Muscle layer of duodenum (tissue), 2 donors: ENCODE measurements at regions not wholly inside any gene's neighbourhood (a gene's known extent, or its start where the extent isn't known, plus 50 kb on each side); places are given as distances from the start of the nearest gene placed in this dataset.

ENCODE experiments used
- H3K27ac ChIP-seq: one replicate; pipeline ENCODE4 v1.7.0; 2013; ENCODE audit warnings: mild to moderate bottlenecking, low read length
- H3K27me3 ChIP-seq: one replicate; pipeline ENCODE4 v1.7.0; 2013; ENCODE audit warnings: low read depth, mild to moderate bottlenecking, control low read depth, low read length
- H3K36me3 ChIP-seq, 2 donors: one replicate each; pipeline ENCODE4 v1.7.0; 2013; ENCODE audit warnings: low read length in 2 of 2, control low read depth in 1 of 2, mild to moderate bottlenecking in 1 of 2; ENCODE audit not compliant: insufficient read depth in 2 of 2, control insufficient read depth in 1 of 2
- H3K4me1 ChIP-seq, 2 donors: one replicate each; pipeline ENCODE4 v1.7.0; 2013; ENCODE audit warnings: low read length in 2 of 2, mild to moderate bottlenecking in 2 of 2, control low read depth in 1 of 2, moderate library complexity in 1 of 2; ENCODE audit not compliant: insufficient read depth in 2 of 2, control insufficient read depth in 1 of 2
- H3K4me3 ChIP-seq, 2 donors: one replicate each; pipeline ENCODE4 v1.7.0; 2013; ENCODE audit warnings: low read length in 2 of 2, low read depth in 1 of 2, mild to moderate bottlenecking in 1 of 2
- H3K9me3 ChIP-seq, 2 donors: one replicate each; pipeline ENCODE4 v1.7.0; 2013; ENCODE audit warnings: low read length in 2 of 2, control low read depth in 1 of 2, mild to moderate bottlenecking in 1 of 2; ENCODE audit not compliant: control insufficient read depth in 1 of 2
- donor health status: healthy.

DNA sequence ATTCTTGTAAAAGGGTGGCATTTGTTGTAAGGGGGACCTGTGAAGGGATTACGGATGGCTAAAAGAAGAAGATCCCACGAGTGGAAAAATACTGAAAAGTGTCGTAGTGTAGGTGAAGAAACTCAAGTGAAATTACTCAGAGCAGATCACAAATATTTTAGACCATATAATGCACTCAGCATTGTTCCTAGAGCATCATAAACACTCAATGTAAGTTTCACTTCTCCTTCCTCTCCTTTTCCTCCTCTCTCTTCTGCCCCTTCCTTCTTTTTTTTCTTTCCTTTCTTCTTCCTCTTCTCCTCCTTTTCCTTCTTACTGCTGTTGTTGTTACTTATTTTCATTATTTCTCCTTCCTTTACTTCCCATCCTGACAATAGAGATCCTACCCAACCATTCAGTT is 445.6 kb downstream of the ADAMTS20 start:
- Histone ChIP-seq H3K4me1 (no peaks in the 10 kb centered on the region), H3K27me3 (no peaks in the 10 kb centered on the region), H3K36me3 (no peaks in the 10 kb centered on the region), H3K9me3 (no peaks in the 10 kb centered on the region), H3K4me3 (no peak overlapping the region), H3K27ac (no peak overlapping the region)

GRCh38 chr12:43105426-43105981 is 446.5 kb downstream of the ADAMTS20 start:
- H3K27me3 ChIP-seq: no peaks in the 10 kb centered on the region
- no peaks in the 10 kb centered on the region for H3K4me1 ChIP-seq
- H3K27ac ChIP-seq: no peak overlapping the region
- no peak overlapping the region for H3K4me3 ChIP-seq
- no peaks in the 10 kb centered on the region for H3K9me3 ChIP-seq
- no peaks in the 10 kb centered on the region for H3K36me3 ChIP-seq

DNA sequence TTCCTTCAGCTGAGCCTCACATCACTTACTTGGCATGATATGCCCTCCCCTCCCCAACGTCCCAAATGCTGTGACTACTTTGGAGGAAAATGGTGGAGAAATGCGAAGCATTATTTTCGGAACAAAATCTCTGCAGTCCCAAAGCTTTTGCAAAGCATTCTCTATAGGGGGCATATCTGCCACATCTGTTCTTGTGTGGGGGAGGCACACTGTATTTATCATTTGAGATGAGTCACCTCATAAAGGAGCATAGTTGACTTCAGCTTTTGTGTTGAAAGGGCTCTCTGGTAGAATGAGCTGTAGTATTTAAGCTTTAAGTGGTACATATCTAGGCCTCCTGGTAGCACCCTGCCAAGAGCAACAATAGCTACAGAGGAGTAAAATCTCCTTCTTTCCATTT is 447.5 kb downstream of the ADAMTS20 start:
- Histone ChIP-seq H3K36me3 (no peaks in the 10 kb centered on the region), H3K9me3 (no peaks in the 10 kb centered on the region), H3K27ac (no peak overlapping the region), H3K4me3 (no peak overlapping the region), H3K4me1 (no peaks in the 10 kb centered on the region), H3K27me3 (no peaks in the 10 kb centered on the region)

- Histone ChIP-seq H3K27ac (no peak overlapping the region), H3K4me1 (no peaks in the 10 kb centered on the region), H3K27me3 (no peaks in the 10 kb centered on the region), H3K36me3 (no peaks in the 10 kb centered on the region), H3K4me3 (no peak overlapping the region), H3K9me3 (no peaks in the 10 kb centered on the region)
Measured at GRCh38 chr12:43103866-43104265, 448.1 kb downstream of the ADAMTS20 start.

- no peaks in the 10 kb centered on the region for H3K36me3 ChIP-seq
- H3K4me3 ChIP-seq: no peak overlapping the region
- no peaks in the 10 kb centered on the region for H3K27me3 ChIP-seq
- no peaks in the 10 kb centered on the region for H3K9me3 ChIP-seq
- no peaks in the 10 kb centered on the region for H3K4me1 ChIP-seq
- H3K27ac ChIP-seq: no peak overlapping the region
Measured at GRCh38 chr12:43102546-43103264, 449.3 kb downstream of the ADAMTS20 start.

- H3K4me1 ChIP-seq: no peaks in the 10 kb centered on the region
- no peaks in the 10 kb centered on the region for H3K9me3 ChIP-seq
- no peaks in the 10 kb centered on the region for H3K36me3 ChIP-seq
- H3K4me3 ChIP-seq: no peak overlapping the region
- H3K27ac ChIP-seq: no peak overlapping the region
- no peaks in the 10 kb centered on the region for H3K27me3 ChIP-seq
Measured at GRCh38 chr12:43100231-43100630, 451.8 kb downstream of the ADAMTS20 start.

GRCh38 chr12:43099691-43100163 is 452.3 kb downstream of the ADAMTS20 start:
- Histone ChIP-seq H3K27me3 (no peaks in the 10 kb centered on the region), H3K27ac (no peak overlapping the region), H3K36me3 (no peaks in the 10 kb centered on the region), H3K4me1 (no peaks in the 10 kb centered on the region), H3K4me3 (no peak overlapping the region), H3K9me3 (no peaks in the 10 kb centered on the region)

GRCh38 chr12:43098766-43099550 is 453.0 kb downstream of the ADAMTS20 start:
- Histone ChIP-seq H3K27me3 (no peaks in the 10 kb centered on the region), H3K9me3 (no peaks in the 10 kb centered on the region), H3K27ac (no peak overlapping the region), H3K4me3 (no peak overlapping the region), H3K4me1 (no peaks in the 10 kb centered on the region), H3K36me3 (no peaks in the 10 kb centered on the region)

GRCh38 chr12:43098071-43098470 is 453.9 kb downstream of the ADAMTS20 start:
- Histone ChIP-seq H3K36me3 (no peaks in the 10 kb centered on the region), H3K4me1 (no peaks in the 10 kb centered on the region), H3K27me3 (no peaks in the 10 kb centered on the region), H3K4me3 (no peak overlapping the region), H3K9me3 (no peaks in the 10 kb centered on the region), H3K27ac (no peak overlapping the region)

DNA sequence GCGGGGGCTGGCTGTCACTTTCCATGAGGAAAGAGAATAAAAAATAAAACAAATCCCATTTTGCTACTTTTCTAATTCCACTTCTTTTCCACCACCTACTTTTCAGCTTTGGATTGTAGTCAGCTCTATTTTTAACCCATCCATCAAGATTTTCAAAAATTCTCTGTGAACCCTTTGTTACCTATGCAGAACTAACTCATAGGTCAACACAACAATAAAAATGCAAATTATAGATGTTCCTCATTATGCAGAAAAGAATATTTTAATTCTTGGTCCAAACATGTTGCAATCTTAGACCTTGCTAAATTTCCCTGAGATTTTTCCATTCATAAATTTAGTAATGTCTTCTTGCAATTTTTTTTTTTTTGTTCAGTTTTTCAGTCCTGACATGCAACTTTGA is 454.5 kb downstream of the ADAMTS20 start:
- H3K9me3 ChIP-seq: no peaks in the 10 kb centered on the region
- H3K4me3 ChIP-seq: no peak overlapping the region
- no peaks in the 10 kb centered on the region for H3K27me3 ChIP-seq
- H3K4me1 ChIP-seq: no peaks in the 10 kb centered on the region
- no peaks in the 10 kb centered on the region for H3K36me3 ChIP-seq
- H3K27ac ChIP-seq: no peak overlapping the region

DNA sequence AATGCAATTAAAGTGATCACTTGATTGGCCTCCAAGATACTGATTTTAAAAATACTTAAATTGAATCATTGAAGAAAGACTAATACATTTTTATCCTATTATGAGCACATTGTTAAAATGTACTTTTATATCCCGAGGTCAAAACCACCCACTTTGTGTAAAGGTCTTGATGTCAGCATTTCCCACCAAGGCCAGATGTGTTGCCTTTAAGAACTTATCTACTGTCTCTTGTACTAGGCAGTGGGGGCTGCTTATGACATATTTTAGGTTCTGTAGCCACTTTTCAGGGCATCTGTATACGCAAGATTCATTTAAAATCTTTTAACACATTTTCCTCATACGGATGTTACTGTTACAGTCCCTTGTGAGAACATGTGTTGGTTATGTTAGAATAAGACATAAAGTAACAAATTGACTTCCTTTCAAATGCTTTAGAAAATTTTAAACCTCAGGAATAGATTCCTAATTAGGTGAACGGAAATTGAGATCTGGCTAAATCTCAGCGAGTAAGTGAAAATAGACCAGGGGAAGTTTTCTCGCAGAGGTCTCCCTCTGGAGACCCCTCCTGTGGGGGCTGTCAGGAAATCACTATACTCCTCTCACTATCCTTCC is 456.2 kb downstream of the ADAMTS20 start:
- Histone ChIP-seq H3K27me3 (no peaks in the 10 kb centered on the region), H3K36me3 (no peaks in the 10 kb centered on the region), H3K4me1 (no peaks in the 10 kb centered on the region), H3K9me3 (no peaks in the 10 kb centered on the region), H3K4me3 (no peak overlapping the region), H3K27ac (no peak overlapping the region)
